NB4 (cell line): ENCODE measurements at regions not wholly inside any gene's neighbourhood (a gene's known extent, or its start where the extent isn't known, plus 50 kb on each side); places are given as distances from the start of the nearest gene placed in this dataset.

Source experiments
- MYC ChIP-seq: IDR thresholded peaks from 2 replicates; pipeline ENCODE4 v1.6.1; 2011; ENCODE audit warnings: low read depth, low read length
- POLR2A ChIP-seq: IDR thresholded peaks from 2 replicates; pipeline ENCODE4 v1.6.1; 2011; ENCODE audit warnings: mild to moderate bottlenecking; ENCODE audit not compliant: insufficient read length; ENCODE audit errors: extremely low read depth
- TF ChIP-seq, protein P1 (sequence below): IDR thresholded peaks from one replicate; pipeline ENCODE4 v1.5.1; 2012; ENCODE audit warnings: low read depth, low read length
- TF ChIP-seq, protein P2 (sequence below): IDR thresholded peaks from 2 replicates; pipeline ENCODE4 v1.6.1; 2011; ENCODE audit warnings: low read depth, low read length

DNA sequence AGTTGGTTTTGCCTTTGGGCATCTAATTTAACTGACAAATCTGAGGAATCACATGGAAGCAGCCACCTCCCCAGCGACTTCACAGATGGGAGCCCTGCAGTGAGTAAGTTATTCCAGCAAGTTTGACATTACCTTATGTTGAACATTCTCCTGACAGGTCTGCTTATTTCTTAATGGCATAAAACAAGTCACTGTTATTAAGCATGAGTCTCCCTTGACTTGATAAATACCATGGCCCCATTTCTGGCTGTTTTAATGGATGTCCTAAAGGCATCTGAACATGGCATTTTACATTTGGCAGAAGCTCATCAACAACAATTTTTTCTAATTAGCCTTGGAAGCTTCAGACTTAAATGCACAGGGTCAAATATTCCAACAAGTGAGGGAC is 92.6 kb upstream of the CREB1 start:
- TF ChIP-seq, protein P1, sequence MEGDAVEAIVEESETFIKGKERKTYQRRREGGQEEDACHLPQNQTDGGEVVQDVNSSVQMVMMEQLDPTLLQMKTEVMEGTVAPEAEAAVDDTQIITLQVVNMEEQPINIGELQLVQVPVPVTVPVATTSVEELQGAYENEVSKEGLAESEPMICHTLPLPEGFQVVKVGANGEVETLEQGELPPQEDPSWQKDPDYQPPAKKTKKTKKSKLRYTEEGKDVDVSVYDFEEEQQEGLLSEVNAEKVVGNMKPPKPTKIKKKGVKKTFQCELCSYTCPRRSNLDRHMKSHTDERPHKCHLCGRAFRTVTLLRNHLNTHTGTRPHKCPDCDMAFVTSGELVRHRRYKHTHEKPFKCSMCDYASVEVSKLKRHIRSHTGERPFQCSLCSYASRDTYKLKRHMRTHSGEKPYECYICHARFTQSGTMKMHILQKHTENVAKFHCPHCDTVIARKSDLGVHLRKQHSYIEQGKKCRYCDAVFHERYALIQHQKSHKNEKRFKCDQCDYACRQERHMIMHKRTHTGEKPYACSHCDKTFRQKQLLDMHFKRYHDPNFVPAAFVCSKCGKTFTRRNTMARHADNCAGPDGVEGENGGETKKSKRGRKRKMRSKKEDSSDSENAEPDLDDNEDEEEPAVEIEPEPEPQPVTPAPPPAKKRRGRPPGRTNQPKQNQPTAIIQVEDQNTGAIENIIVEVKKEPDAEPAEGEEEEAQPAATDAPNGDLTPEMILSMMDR: no peak
- TF ChIP-seq POLR2A (no peak), MYC (no peak)
- TF ChIP-seq, protein P2, sequence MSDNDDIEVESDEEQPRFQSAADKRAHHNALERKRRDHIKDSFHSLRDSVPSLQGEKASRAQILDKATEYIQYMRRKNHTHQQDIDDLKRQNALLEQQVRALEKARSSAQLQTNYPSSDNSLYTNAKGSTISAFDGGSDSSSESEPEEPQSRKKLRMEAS: no peak
